AG08396 (cell line): ENCODE measurements at regions not wholly inside any gene's neighbourhood (a gene's known extent, or its start where the extent isn't known, plus 50 kb on each side); places are given as distances from the start of the nearest gene placed in this dataset.
"Not testable (repeated sequence)": the region's sequence is repeated elsewhere in the genome, so short reads cannot be mapped to it uniquely, and the experiment has no call there.

Experiments
- DNase-seq: peaks from one replicate; pipeline ENCODE4 v3.0.0; 2012; ENCODE audit warnings: low spot score, mixed read lengths

GRCh38 chr11:24171869-24172268 lies 325.0 kb upstream of the LUZP2 start:
- DNase-seq: no peak

- DNase-seq: no peak
Measured at GRCh38 chr11:24181395-24182047, 315.3 kb upstream of the LUZP2 start.

GRCh38 chr11:24185535-24185934 lies 311.3 kb upstream of the LUZP2 start:
- not testable (repeated sequence) for DNase-seq

- no peak for DNase-seq
Measured at GRCh38 chr11:24196733-24197132, 300.1 kb upstream of the LUZP2 start.

GRCh38 chr11:24198481-24198880 lies 298.4 kb upstream of the LUZP2 start:
- DNase-seq: no peak

GRCh38 chr11:24199461-24199860 lies 297.4 kb upstream of the LUZP2 start:
- DNase-seq: no peak

- DNase-seq: no peak
Measured at GRCh38 chr11:24206030-24206429, 290.8 kb upstream of the LUZP2 start.

- DNase-seq: no peak
Measured at GRCh38 chr11:24206511-24206910, 290.3 kb upstream of the LUZP2 start.

- DNase-seq: no peak
Measured at GRCh38 chr11:24216488-24216887, 280.4 kb upstream of the LUZP2 start.

- DNase-seq: not testable (repeated sequence)
Measured at GRCh38 chr11:24217319-24217718, 279.5 kb upstream of the LUZP2 start.

- no peak for DNase-seq
Measured at GRCh38 chr11:24225501-24225900, 271.4 kb upstream of the LUZP2 start.

- DNase-seq: no peak
Measured at GRCh38 chr11:24226606-24227005, 270.2 kb upstream of the LUZP2 start.

GRCh38 chr11:24233041-24233440 lies 263.8 kb upstream of the LUZP2 start:
- no peak for DNase-seq

GRCh38 chr11:24234822-24235508 lies 261.9 kb upstream of the LUZP2 start:
- peak; percentile 34 for DNase-seq

GRCh38 chr11:24238771-24239645 lies 257.8 kb upstream of the LUZP2 start:
- DNase-seq: peak; percentile 50

- DNase-seq: no peak
Measured at GRCh38 chr11:24239930-24240329, 256.9 kb upstream of the LUZP2 start.

- DNase-seq: no peak
Measured at GRCh38 chr11:24240496-24241175, 256.2 kb upstream of the LUZP2 start.

- DNase-seq: no peak
Measured at GRCh38 chr11:24246715-24247114, 250.1 kb upstream of the LUZP2 start.

- no peak for DNase-seq
Measured at GRCh38 chr11:24247846-24248245, 249.0 kb upstream of the LUZP2 start.

GRCh38 chr11:24249921-24250320 lies 246.9 kb upstream of the LUZP2 start:
- no peak for DNase-seq

GRCh38 chr11:24253237-24253760 lies 243.6 kb upstream of the LUZP2 start:
- no peak for DNase-seq

- DNase-seq: no peak
Measured at GRCh38 chr11:24264868-24265267, 232.0 kb upstream of the LUZP2 start.
